Endothelial cell of umbilical vein (primary cell): ENCODE measurements at regions not wholly inside any gene's neighbourhood (a gene's known extent, or its start where the extent isn't known, plus 50 kb on each side); places are given as distances from the start of the nearest gene placed in this dataset.

Experiments used
- BruUV-seq: library from RNA; stranded (reverse); fragments of 400-500 nt; replicated peaks from 2 replicates; lab custom pipeline; 2021; lab: Mats Ljungman, UMichigan
- CTCF ChIA-PET: fragments of 300-600, 350-600 bp; sonication (Branson Sonifier 250); formaldehyde crosslinking; loops from one replicate; lab custom pipeline; 2021; ENCODE audit warnings: antibody characterized with exemption, inconsistent platforms; lab: Charles Lee
- POLR2A ChIA-PET: fragments of 300-600, 350-600 bp; sonication (Branson Sonifier 250); formaldehyde crosslinking; loops from one replicate; lab custom pipeline; 2021; ENCODE audit warnings: antibody characterized with exemption, inconsistent platforms; lab: Charles Lee
- DNase-seq: peaks from one replicate; pipeline ENCODE4 v3.0.0-alpha.2; 2011; ENCODE audit warnings: low read depth, low spot score
- FAIRE-seq: peaks from 2 replicates; lab custom pipeline; 2011; peaks lifted over from hg19 to GRCh38; lab: Jason Lieb, UNC
- H2AFZ ChIP-seq: 2 replicates; pipeline ENCODE4 v1.6.0; 2012; ENCODE audit warnings: low read depth, low read length, control low read depth, inconsistent platforms
- H3K27ac ChIP-seq: 2 replicates; pipeline ENCODE4 v1.5.1; 2011; ENCODE audit warnings: low read depth, mild to moderate bottlenecking, control low read depth, low read length, moderate library complexity; ENCODE audit not compliant: insufficient read depth
- H3K27me3 ChIP-seq, 2 experiments: 2 replicates each; pipeline versions ENCODE4 v1.6.0 to v1.6.1; 2011; ENCODE audit warnings: low read length in 2 of 2, mixed read lengths in 1 of 2; ENCODE audit not compliant: control insufficient read depth in 2 of 2, insufficient read depth in 2 of 2
- H3K36me3 ChIP-seq, 2 experiments: 2 replicates in 1 of 2; 3 replicates in 1 of 2; pipeline ENCODE4 v1.5.1; 2011; ENCODE audit warnings: low read length in 2 of 2, mild to moderate bottlenecking in 1 of 2, moderate library complexity in 1 of 2; ENCODE audit not compliant: control insufficient read depth in 2 of 2, insufficient read depth in 2 of 2; ENCODE audit errors: extremely low read depth in 1 of 2
- H3K4me1 ChIP-seq: 3 replicates; pipeline ENCODE4 v1.5.1; 2011; ENCODE audit warnings: mild to moderate bottlenecking, low read length; ENCODE audit not compliant: control insufficient read depth, insufficient read depth; ENCODE audit errors: extremely low read depth
- H3K4me2 ChIP-seq: 2 replicates; pipeline ENCODE4 v1.6.1; 2011; ENCODE audit warnings: low read length, control low read depth, mixed read lengths; ENCODE audit not compliant: insufficient read depth
- H3K4me3 ChIP-seq, 3 experiments: fragments of 200-600 bp in 1 of 3; sonication (generic), shearing (Covaris generic) in 1 of 3; replicated peaks in 1 of 3; 2 replicates each; pipeline ENCODE4 v1.5.1; 2011 to 2016; ENCODE audit warnings: control low read depth in 3 of 3, low read length in 3 of 3, mild to moderate bottlenecking in 2 of 3, inconsistent platforms in 1 of 3, low read depth in 1 of 3, moderate library complexity in 1 of 3; ENCODE audit not compliant: insufficient read depth in 1 of 3
- H3K79me2 ChIP-seq: 2 replicates; pipeline ENCODE4 v1.6.0; 2012; ENCODE audit warnings: low read length, inconsistent platforms; ENCODE audit not compliant: control insufficient read depth, insufficient read depth
- H3K9ac ChIP-seq: replicated peaks from 2 replicates; pipeline ENCODE3; 2011; ENCODE audit warnings: low read length, control low read depth; ENCODE audit not compliant: insufficient read depth; ENCODE audit errors: extremely low read depth
- H3K9me1 ChIP-seq: replicated peaks from 3 replicates; pipeline ENCODE4 v1.6.0; 2011; ENCODE audit warnings: mild to moderate bottlenecking, low read length; ENCODE audit not compliant: control insufficient read depth, insufficient read depth; ENCODE audit errors: extremely low read depth
- H3K9me3 ChIP-seq: replicated peaks from 2 replicates; pipeline ENCODE4 v1.5.1; 2012; ENCODE audit warnings: low read length, inconsistent platforms; ENCODE audit not compliant: control insufficient read depth, insufficient read depth
- H4K20me1 ChIP-seq: replicated peaks from 2 replicates; pipeline ENCODE3; 2011; ENCODE audit warnings: mild to moderate bottlenecking, low read length; ENCODE audit not compliant: control insufficient read depth, insufficient read depth; ENCODE audit errors: extremely low read depth
- CTCF ChIP-seq, 2 donors: IDR thresholded peaks; 1 replicate in 1 of 2; 2 replicates in 1 of 2; pipeline ENCODE4 v1.5.1; 2011; ENCODE audit warnings: low read length in 2 of 2, mild to moderate bottlenecking in 2 of 2, moderate library complexity in 2 of 2, control low read depth in 1 of 2, inconsistent platforms in 1 of 2, low read depth in 1 of 2; ENCODE audit not compliant: insufficient read depth in 1 of 2; ENCODE audit errors: extremely low read depth in 1 of 2
- EZH2 ChIP-seq: IDR thresholded peaks from 2 replicates; pipeline ENCODE4 v1.6.1; 2012; ENCODE audit warnings: borderline replicate concordance, low read depth, mild to moderate bottlenecking, moderate library complexity, low read length, inconsistent platforms; ENCODE audit not compliant: severe bottlenecking
- FOS ChIP-seq: IDR thresholded peaks from 2 replicates; pipeline ENCODE4 v1.6.1; 2011; ENCODE audit warnings: mild to moderate bottlenecking, low read length, moderate library complexity, borderline replicate concordance; ENCODE audit not compliant: insufficient read depth
- GATA2 ChIP-seq: IDR thresholded peaks from 2 replicates; pipeline ENCODE4 v1.7.0; 2011; ENCODE audit warnings: low read depth, mild to moderate bottlenecking, moderate library complexity, mixed read lengths, low read length; ENCODE audit not compliant: insufficient read length, insufficient read depth
- JUN ChIP-seq: IDR thresholded peaks from 2 replicates; pipeline ENCODE4 v1.6.1; 2011; ENCODE audit warnings: borderline replicate concordance, low read depth; ENCODE audit not compliant: insufficient read length, insufficient read depth
- MYC ChIP-seq: IDR thresholded peaks from one replicate; pipeline ENCODE4 v1.6.1; 2011; ENCODE audit warnings: mild to moderate bottlenecking, low read depth, low read length
- POLR2A ChIP-seq: IDR thresholded peaks from 2 replicates; pipeline ENCODE4 v1.6.1; 2012; ENCODE audit warnings: low read depth, mild to moderate bottlenecking, control low read depth, low read length
- POLR2AphosphoS5 ChIP-seq: IDR thresholded peaks from 2 replicates; pipeline ENCODE4 v1.6.1; 2012; ENCODE audit warnings: low read depth, mild to moderate bottlenecking, control low read depth, low read length, moderate library complexity; ENCODE audit not compliant: insufficient read depth
- dilution Hi-C: fragments of 300-500 bp; cut with MboI; formaldehyde crosslinking; loops from one replicate; pipeline ENCODE4 v1.15.0; 2019; ENCODE audit warnings: low sequenced_read_pairs; ENCODE audit not compliant: extremely low pct_ligation_motif_present
- intact Hi-C: fragments of 100-400 bp; cut with micrococcal nuclease; formaldehyde crosslinking; loops from one replicate; pipeline ENCODE4 v1.10.0; 2022
- TF ChIP-seq, protein P1 (sequence below): IDR thresholded peaks from 2 replicates; pipeline ENCODE4 v1.6.1; 2011; ENCODE audit not compliant: insufficient read depth, insufficient read length

DNA sequence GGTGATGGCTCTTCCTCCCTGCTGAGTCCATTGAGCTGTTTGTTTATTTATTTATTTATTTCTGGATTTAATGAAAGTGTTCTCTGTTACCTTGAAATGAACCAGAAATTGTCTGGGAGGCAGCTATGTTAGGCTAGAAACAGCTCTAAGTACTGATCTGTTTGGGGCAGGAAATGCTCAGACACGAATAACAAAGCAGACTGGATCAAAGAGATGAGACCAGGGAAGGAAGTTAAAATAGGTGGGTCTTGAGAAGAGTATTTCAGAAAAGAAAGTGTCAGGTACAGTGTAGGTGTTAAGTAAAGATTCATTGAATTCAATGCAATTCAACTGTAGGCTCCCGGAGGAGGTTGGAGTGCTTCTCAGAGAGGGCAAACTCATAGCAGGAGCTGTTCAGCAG lies 173.3 kb downstream of the IL20RB start:
- no TSS peak for BruUV-seq
- H3K9me3 ChIP-seq, result no peaks in the 10 kb centered on the region
- no peak overlapping the region for H3K4me3 ChIP-seq
- dilution Hi-C loops (no loop called here), intact Hi-C loops (no loop called here)
- H3K27ac ChIP-seq, result no peak overlapping the region
- no peaks in the 10 kb centered on the region for H3K36me3 ChIP-seq
- H4K20me1 ChIP-seq, result no peaks in the 10 kb centered on the region
- H3K9me1 ChIP-seq, result no peaks in the 10 kb centered on the region
- FAIRE-seq (no peak), DNase-seq (no peak)
- ChIA-PET CTCF (no interaction called here), POLR2A (no interaction called here)
- H3K4me1 ChIP-seq, result no peaks in the 10 kb centered on the region
- H3K4me2 ChIP-seq, result no peak overlapping the region
- H3K27me3 ChIP-seq, result no peaks in the 10 kb centered on the region
- H3K9ac ChIP-seq, result no peak overlapping the region
- H2AFZ ChIP-seq, result no peak overlapping the region
- H3K79me2 ChIP-seq, result no peaks in the 10 kb centered on the region
- TF ChIP-seq POLR2A, result no peak
- no peak for TF ChIP-seq GATA2
- TF ChIP-seq EZH2, result no peak
- no peak for TF ChIP-seq FOS
- TF ChIP-seq, protein P1, sequence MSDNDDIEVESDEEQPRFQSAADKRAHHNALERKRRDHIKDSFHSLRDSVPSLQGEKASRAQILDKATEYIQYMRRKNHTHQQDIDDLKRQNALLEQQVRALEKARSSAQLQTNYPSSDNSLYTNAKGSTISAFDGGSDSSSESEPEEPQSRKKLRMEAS, result no peak
- no peak for TF ChIP-seq JUN
- TF ChIP-seq POLR2AphosphoS5, result no peak
- no peak for TF ChIP-seq CTCF (IDR thresholded peaks at IDR 0.05; ENCODE audit: extremely low read depth in 1 of 2, insufficient read depth in 1 of 2, low read depth in 1 of 2, low read length in 2 of 2)
- no peak for TF ChIP-seq MYC
